HG03442 (cell line): ENCODE measurements at regions not wholly inside any gene's neighbourhood (a gene's known extent, or its start where the extent isn't known, plus 50 kb on each side); places are given as distances from the start of the nearest gene placed in this dataset.

Experiments used
- ATAC-seq: cut with Tn5 transposase; IDR thresholded peaks from one replicate; pipeline ENCODE4 v1.9.1; 2021; ENCODE audit warnings: mild to moderate bottlenecking, moderate library complexity; ENCODE audit not compliant: unreplicated experiment

DNA sequence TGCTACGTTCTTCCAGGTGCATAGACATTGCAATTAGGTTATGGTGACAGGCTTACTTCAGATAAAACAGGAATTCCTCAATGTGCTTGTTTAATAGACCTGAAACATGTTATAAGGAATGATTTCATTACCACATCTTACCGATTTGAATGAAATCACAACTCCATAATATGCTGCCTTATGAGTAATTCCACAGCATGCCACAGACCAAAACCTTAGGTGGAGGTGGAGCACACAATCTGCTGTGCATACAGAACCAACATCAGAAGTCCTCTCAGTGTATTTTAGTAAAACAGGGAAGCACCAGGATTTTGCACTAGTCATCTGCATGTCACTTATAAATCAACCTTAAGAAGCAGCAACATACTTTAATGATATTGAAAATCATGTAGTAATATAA lies 148.9 kb upstream of the TSHZ2 start:
- no peak for ATAC-seq

GRCh38 chr20:52820641-52821292 lies 151.4 kb upstream of the TSHZ2 start:
- ATAC-seq, result no peak

DNA sequence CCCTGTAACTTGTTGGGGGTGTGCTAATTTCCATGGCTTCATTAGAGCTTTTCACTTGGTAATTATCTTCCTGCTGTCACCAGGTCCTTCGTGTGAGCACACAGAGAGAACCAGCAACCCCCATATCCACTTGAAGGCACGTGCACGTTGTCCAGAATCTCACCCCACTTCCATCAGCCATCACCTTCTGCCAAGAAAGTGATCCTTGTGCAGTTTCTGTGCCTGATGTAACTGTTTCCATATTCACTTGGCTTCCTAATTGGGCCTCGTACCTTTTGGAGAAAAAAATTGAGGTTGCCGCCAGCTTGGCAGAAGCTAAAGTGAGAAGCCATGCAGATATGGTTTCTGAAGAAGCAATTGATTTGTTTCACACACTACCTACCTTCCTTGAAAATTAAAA lies 153.7 kb upstream of the TSHZ2 start:
- ATAC-seq, result no peak

- ATAC-seq, result no peak
These were observed 154.2 kb upstream of the TSHZ2 start for GRCh38 chr20:52817981-52818380.

- no peak for ATAC-seq
These were observed 154.6 kb upstream of the TSHZ2 start for GRCh38 chr20:52817511-52817910.

- ATAC-seq, result no peak
These were observed 157.8 kb upstream of the TSHZ2 start for GRCh38 chr20:52814371-52814770.

DNA sequence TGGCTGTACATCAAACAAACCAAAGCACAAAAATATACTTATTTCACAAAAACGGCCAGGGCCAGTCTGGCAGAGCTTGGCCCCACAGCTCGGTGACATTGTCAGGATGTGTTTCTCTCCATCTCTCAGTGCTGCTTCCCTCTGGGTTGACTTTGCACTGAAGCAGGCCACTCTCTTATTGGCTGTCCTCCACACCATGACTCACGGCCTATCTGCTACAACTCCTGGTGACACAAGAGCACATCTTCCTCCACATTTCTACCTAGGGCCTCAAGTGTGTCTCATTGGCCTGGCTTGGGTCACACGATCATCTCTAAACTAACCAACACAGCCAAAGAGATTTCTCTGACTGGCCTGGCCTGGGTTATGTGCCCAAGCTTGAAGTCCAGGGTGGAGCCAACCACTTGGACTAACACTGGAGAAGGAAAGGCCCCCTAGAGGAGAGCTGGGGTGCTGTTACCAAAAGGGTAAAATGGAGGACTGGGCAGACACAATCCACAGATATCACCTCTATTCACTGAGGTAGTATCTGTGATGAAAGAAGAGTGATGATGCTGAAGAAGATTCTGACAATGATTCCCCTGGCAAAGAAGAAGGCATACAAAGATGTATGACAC lies 159.8 kb upstream of the TSHZ2 start:
- no peak for ATAC-seq

- no peak for ATAC-seq
These were observed 163.2 kb upstream of the TSHZ2 start for GRCh38 chr20:52809003-52809402.

- no peak for ATAC-seq
These were observed 165.2 kb upstream of the TSHZ2 start for GRCh38 chr20:52806918-52807317.

- ATAC-seq, result no peak
These were observed 166.3 kb upstream of the TSHZ2 start for GRCh38 chr20:52805843-52806242.

DNA sequence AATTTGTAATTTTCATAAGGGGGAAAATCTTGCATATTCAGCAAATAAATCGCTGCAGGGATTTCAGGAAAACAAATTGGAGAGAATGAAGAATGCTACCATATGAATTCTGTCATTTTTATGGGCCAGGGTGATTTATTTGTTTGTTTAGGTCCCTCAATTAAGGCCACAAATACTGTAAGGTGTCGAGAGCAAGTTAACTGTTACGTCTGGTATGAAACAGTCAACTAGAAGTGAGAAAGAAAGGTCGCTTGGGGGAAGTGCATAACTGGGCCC lies 166.9 kb upstream of the TSHZ2 start:
- no peak for ATAC-seq

DNA sequence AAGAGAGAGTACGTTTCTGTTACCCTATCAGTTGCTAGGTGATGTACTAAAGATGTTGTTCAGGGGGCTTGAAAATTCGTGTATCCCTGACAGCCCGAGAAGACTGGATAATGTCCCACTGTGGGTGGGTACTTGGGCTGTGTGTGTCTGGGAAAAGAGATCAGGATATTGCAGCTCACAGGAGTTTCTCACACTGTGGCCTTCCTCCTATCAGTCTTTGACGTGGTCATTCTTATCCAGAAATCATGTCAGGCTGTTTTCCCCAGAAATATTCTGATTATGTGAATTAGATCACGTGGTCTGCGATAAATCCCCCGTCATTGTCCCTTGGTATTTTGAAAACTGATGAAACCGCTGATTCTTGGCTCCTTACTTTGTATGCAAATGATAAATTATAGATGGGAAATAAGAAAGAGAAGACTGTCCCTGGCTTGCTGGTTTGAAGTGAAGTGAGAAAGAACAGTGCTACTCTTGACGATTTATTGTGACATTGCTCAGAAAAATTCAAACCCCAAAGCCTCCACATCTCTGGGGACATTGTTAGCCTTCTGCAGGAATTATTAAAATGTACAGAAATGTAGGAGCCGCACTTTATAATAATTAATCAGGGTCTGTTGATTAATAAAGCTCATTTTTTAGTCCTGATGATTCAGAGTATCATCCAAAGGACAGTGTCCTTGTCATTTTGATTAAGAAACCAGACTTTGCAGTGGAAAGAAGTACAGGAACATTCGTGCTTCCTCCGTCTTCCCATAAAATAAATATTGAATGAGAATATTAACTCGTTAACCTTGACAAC lies 167.5 kb upstream of the TSHZ2 start:
- ATAC-seq, result no peak

GRCh38 chr20:52801628-52802006 lies 170.5 kb upstream of the TSHZ2 start:
- no peak for ATAC-seq

DNA sequence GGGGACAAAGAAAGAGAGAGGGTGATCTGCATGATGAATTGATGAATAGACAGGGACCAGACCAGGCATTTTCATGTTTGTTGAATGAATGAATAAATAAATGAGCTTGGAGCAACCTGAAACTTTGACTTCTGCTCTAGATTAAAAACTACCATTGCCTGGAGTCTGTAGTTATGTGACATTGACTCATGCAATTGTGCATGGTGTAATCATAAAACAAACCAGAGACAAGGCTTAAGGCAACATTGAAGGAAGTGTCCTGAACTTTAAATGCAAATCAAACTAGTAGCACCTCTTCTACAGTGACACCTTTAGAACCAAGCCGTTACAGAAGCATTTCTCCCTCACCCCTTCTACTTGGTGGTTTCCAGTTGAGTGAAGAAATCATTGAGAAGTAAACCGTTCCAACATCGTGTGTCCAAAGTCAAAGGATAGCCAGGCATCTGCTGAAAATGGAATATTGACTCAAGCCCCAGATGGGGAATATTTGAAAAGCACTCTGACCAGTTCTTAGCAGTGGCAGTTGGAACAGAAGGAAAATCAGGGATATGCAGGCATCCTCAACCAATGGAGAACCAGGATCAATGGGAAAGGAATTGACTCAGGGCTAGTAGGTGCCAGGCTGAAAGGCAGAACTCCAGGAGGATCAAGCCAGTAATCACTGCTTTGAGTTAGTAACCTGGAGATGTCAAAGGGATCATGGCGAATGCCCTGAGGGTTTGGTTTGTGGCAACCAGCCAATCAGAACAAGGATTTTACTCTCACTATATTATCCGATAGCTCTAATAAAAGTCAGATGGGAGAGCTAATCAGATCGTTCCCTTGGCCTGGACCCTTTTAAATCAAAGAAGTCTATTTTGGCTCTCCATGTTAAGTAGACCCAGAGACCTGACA lies 171.2 kb upstream of the TSHZ2 start:
- no peak for ATAC-seq

- ATAC-seq, result no peak
These were observed 173.0 kb upstream of the TSHZ2 start for GRCh38 chr20:52799130-52799529.

DNA sequence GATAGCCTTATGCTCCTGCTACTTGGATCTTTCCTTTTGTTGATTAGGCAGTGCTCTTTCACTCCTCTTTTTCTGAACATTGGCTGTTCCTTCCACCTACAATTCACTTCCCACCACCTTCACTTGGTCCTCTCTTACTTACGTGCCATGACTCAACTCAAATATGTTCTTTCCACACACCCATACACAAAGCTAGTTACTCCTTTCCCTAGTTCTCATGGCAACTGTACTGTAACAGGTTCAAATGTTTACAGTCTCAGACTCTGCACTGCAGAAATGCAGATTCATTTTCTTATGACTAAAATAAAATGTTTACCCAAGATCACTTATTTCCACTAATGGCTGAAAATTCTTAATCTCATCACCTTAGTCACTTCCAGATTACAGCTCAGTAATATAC lies 174.0 kb upstream of the TSHZ2 start:
- ATAC-seq, result no peak

- ATAC-seq, result no peak
These were observed 177.3 kb upstream of the TSHZ2 start for GRCh38 chr20:52794853-52795252.

DNA sequence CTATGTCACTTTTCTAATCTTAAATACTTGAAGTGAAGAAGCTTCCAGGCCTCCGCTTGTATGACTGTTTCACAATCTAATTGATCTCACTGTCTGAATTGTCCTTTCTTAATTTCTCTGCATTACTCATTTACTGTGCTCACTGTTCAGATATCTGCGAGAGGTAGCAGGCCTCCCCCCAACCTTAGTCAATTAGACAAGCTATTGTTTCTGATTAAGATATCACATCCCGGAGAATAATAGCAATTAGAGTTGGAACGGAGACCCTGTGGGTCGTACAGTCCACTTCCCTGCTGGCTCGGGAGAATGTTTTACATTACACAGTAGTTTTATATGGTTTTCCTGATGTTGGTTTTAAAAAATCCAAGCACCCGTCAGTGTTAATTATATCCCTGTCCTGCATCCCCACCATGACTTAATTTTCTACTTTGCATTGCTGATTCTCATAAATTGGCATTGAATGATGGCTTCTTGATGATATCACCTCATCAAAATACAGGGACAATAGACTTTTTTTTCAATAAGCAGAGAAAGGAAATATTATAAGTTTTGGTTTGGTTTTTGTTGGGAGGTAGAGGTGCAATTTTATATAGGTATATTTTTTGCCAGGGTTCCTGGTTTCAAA lies 178.7 kb upstream of the TSHZ2 start:
- no peak for ATAC-seq

- no peak for ATAC-seq
These were observed 181.1 kb upstream of the TSHZ2 start for GRCh38 chr20:52791091-52791490.

DNA sequence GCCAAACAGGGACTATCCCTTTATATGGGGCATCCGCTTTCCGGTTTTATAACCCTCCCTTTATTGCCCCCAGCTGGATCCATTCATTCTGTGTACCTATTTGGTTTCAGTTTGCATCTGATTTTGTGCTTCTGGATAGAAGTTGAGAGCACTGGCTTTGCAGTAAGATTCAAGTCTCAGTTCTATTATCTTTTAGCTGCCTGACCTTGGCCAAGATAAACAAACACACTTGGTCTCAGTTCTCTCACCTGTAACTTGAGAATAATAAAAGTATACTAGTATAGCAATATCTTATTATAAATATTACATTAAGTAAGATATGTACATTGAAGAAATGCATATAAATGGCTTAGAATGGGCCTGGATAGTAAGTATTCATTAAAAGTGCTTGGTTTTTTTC lies 182.4 kb upstream of the TSHZ2 start:
- ATAC-seq, result no peak

GRCh38 chr20:52787962-52788361 lies 184.2 kb upstream of the TSHZ2 start:
- ATAC-seq, result no peak
